K562 (cell line): ENCODE measurements at regions not wholly inside any gene's neighbourhood (a gene's known extent, or its start where the extent isn't known, plus 50 kb on each side); places are given as distances from the start of the nearest gene placed in this dataset.

Source experiments
- ATAC-seq: fragments of 200-7000 bp; cut with Tn5 transposase; 3 replicates; pipeline ENCODE4 v1.9.1; 2020; ENCODE audit warnings: moderate library complexity
- BruUV-seq: library from RNA; stranded (reverse); fragments of 400-500 nt; replicated peaks from 2 replicates; lab custom pipeline; 2021; lab: Mats Ljungman, UMichigan
- CTCF ChIA-PET: fragments of 300-600 bp; formaldehyde crosslinking; extraction: SDS; loops from one replicate; lab custom pipeline; 2021; ENCODE audit warnings: low intra/inter-chr PET ratio; lab: Yijun Ruan, JAX
- POLR2A ChIA-PET: fragments of 300-600, 350-650 bp; sonication (Branson Sonifier 250); formaldehyde crosslinking; extraction: SDS; loops from one replicate; lab custom pipeline; 2021; ENCODE audit warnings: antibody characterized with exemption, inconsistent platforms; lab: Yijun Ruan, JAX
- DNase-seq, 4 experiments: peaks; one replicate each; pipeline versions ENCODE4 v3.0.0 to v3.0.0-alpha.2; 2011 to 2018; ENCODE audit warnings: low spot score in 3 of 4, mixed read lengths in 3 of 4; ENCODE audit errors: extremely low read depth in 1 of 4
- FAIRE-seq: peaks from 2 replicates; lab custom pipeline; 2011; peaks lifted over from hg19 to GRCh38; lab: Jason Lieb, UNC
- H2AFZ ChIP-seq: 2 replicates; pipeline ENCODE4 v1.6.0; 2011; ENCODE audit warnings: low read depth, low read length, control low read depth, inconsistent platforms
- H3K27ac ChIP-seq: fragments of 200-600 bp; 3 replicates; pipeline ENCODE4 v1.8.0; 2011; ENCODE audit warnings: low read depth, mild to moderate bottlenecking, control low read depth, inconsistent platforms, low read length, moderate library complexity, mixed read lengths; ENCODE audit errors: extremely low read depth
- H3K27me3 ChIP-seq, 2 experiments: fragments of 300-600 bp in 1 of 2; 2 replicates in 1 of 2; 3 replicates in 1 of 2; pipeline versions ENCODE4 v1.6.0 to v1.8.0; 2011; ENCODE audit warnings: inconsistent platforms in 2 of 2, low read length in 2 of 2, mild to moderate bottlenecking in 1 of 2, mixed read lengths in 1 of 2, moderate library complexity in 1 of 2; ENCODE audit not compliant: control insufficient read depth in 2 of 2, insufficient read depth in 2 of 2
- H3K36me3 ChIP-seq: fragments of 300-600 bp; 3 replicates; pipeline ENCODE4 v1.8.0; 2011; ENCODE audit warnings: mild to moderate bottlenecking, low read length, inconsistent platforms; ENCODE audit not compliant: control insufficient read depth, insufficient read depth
- H3K4me1 ChIP-seq, 2 experiments: fragments of 200-600 bp in 1 of 2; replicated peaks in 1 of 2; 2 replicates in 1 of 2; 3 replicates in 1 of 2; pipeline versions ENCODE4 v1.5.1 to v1.8.0; 2011; ENCODE audit warnings: inconsistent platforms in 2 of 2, low read length in 2 of 2, mild to moderate bottlenecking in 1 of 2, mixed read lengths in 1 of 2, moderate library complexity in 1 of 2; ENCODE audit not compliant: control insufficient read depth in 2 of 2, insufficient read depth in 2 of 2
- H3K4me2 ChIP-seq: 2 replicates; pipeline ENCODE4 v1.6.1; 2011; ENCODE audit warnings: low read length, control low read depth, inconsistent platforms, mixed read lengths; ENCODE audit not compliant: insufficient read depth
- H3K4me3 ChIP-seq: fragments of 200-600 bp; sonication (generic), shearing (Covaris generic); 2 replicates; pipeline ENCODE4 v1.5.1; 2016; ENCODE audit warnings: control low read depth, inconsistent platforms
- H3K79me2 ChIP-seq: fragments of 200-600 bp; 3 replicates; pipeline ENCODE4 v1.8.0; 2011; ENCODE audit warnings: low read length, inconsistent platforms; ENCODE audit not compliant: control insufficient read depth, insufficient read depth
- H3K9ac ChIP-seq, 2 experiments: 2 replicates each; pipeline versions ENCODE4 v1.6.0 to v1.6.1; 2011; ENCODE audit warnings: low read depth in 2 of 2, low read length in 2 of 2, control low read depth in 1 of 2, inconsistent platforms in 1 of 2, mild to moderate bottlenecking in 1 of 2, mixed read lengths in 1 of 2; ENCODE audit not compliant: insufficient read depth in 1 of 2
- H3K9me1 ChIP-seq: one replicate; pipeline ENCODE4 v1.6.0; 2011; ENCODE audit warnings: inconsistent platforms, mild to moderate bottlenecking, low read length, moderate library complexity; ENCODE audit not compliant: control insufficient read depth, insufficient read depth
- H3K9me3 ChIP-seq: replicated peaks from 2 replicates; pipeline ENCODE4 v1.5.1; 2011; ENCODE audit warnings: low read depth, low read length, inconsistent platforms; ENCODE audit not compliant: control insufficient read depth, insufficient read depth
- H4K20me1 ChIP-seq: replicated peaks from 2 replicates; pipeline ENCODE4 v1.6.1; 2011; ENCODE audit warnings: low read length, inconsistent platforms, mixed read lengths; ENCODE audit not compliant: control insufficient read depth, insufficient read depth
- ESRRB ChIP-seq: fragments of 250-450 bp; sonication (Bioruptor Pico); IDR thresholded peaks from 2 replicates; pipeline ENCODE4 v1.5.0; 2020; ENCODE audit warnings: mild to moderate bottlenecking, moderate library complexity, borderline replicate concordance
- KDM1A ChIP-seq, 2 experiments: fragments of 450-650 bp; IDR thresholded peaks; 2 replicates each; pipeline ENCODE4 v1.6.1; 2016; ENCODE audit warnings: mild to moderate bottlenecking in 2 of 2
- NELFE ChIP-seq: IDR thresholded peaks from 2 replicates; pipeline ENCODE4 v1.6.1; 2011; ENCODE audit warnings: mild to moderate bottlenecking; ENCODE audit not compliant: insufficient read depth, insufficient read length
- RB1 ChIP-seq: fragments of 450-650 bp; IDR thresholded peaks from 2 replicates; pipeline ENCODE4 v1.6.1; 2017; ENCODE audit warnings: low read depth, mild to moderate bottlenecking
- SRSF1 ChIP-seq: fragments of 200-400 bp; formaldehyde crosslinking; IDR thresholded peaks from 2 replicates; pipeline ENCODE4 v1.6.1; 2017; ENCODE audit warnings: mild to moderate bottlenecking, low read depth, low read length, moderate library complexity
- SRSF9 ChIP-seq: fragments of 200-400 bp; formaldehyde crosslinking; IDR thresholded peaks from 2 replicates; pipeline ENCODE4 v1.6.1; 2017; ENCODE audit warnings: low read depth, low read length, borderline replicate concordance
- XRCC3 ChIP-seq: fragments of 450-650 bp; IDR thresholded peaks from 2 replicates; pipeline ENCODE4 v1.6.1; 2017; ENCODE audit warnings: mild to moderate bottlenecking, moderate library complexity
- WGBS: fragments of 100-300 bp; shearing (Covaris generic); methylation state at CpG from one replicate; pipeline ENCODE4 v1.1.6; 2016; ENCODE audit warnings: low coverage, mixed read lengths; ENCODE audit not compliant: insufficient coverage; ENCODE audit errors: missing lambda C conversion rate; 5-methylcytosine and 5-hydroxymethylcytosine counted together
- in situ Hi-C: fragments of 300-500 bp; cut with MboI; formaldehyde crosslinking; loops from 4 replicates; pipeline ENCODE4 v1.15.0; 2018; ENCODE audit warnings: inconsistent platforms, mixed read lengths
- intact Hi-C: fragments of 100-400 bp; cut with micrococcal nuclease; formaldehyde crosslinking; loops from 2 replicates; pipeline ENCODE4 v1.14.2; 2022
- TF ChIP-seq, protein P1 (sequence below), 2 experiments: fragments of 450-650 bp in 1 of 2; sonication (generic) in 1 of 2; formaldehyde crosslinking; conservative IDR thresholded peaks; 2 replicates each; pipeline versions ENCODE4 v1.4.0 to v1.8.1; 2020 to 2022; ENCODE audit warnings: mild to moderate bottlenecking in 1 of 2, missing genetic modification reagents in 1 of 2
- TF ChIP-seq, protein P2 (sequence below): fragments of 450-650 bp; IDR thresholded peaks from 2 replicates; pipeline ENCODE4 v1.7.0; 2016; ENCODE audit warnings: borderline replicate concordance
- TF ChIP-seq, protein P3 (sequence below), 2 experiments: fragments of 450-650 bp; formaldehyde crosslinking in 1 of 2; IDR thresholded peaks; 2 replicates each; pipeline versions ENCODE4 v1.4.0 to v1.6.1; 2014 to 2020; ENCODE audit warnings: mild to moderate bottlenecking in 2 of 2, borderline replicate concordance in 1 of 2, low read depth in 1 of 2

DNA sequence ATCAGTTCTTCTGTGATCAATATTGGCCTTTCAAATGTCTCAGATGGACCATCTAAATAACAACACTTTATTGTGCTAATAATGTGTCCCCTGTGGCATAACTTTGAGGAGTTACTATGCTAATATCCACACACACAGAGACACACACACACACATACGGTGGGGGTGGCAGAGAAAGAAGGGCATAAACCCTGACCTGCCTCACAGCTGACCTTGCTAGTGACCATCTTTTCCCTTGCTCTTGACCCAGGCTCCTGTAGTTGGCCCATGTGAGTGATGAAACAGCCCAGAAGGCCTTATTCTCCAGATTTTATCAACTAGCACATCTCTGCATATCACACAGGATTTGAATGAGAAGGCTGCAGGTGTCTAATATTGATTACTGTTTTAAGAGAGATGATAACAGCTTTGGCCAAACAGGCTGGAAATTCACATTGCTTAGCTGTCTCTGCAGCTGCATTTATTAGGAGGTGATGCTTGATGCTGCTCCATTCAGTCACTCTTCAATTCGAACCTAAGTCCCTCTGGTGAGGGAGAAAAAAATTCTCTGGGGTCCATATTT is 176.4 kb downstream of the ACTR3 start:
- 0% methylated on average over 2 of the region's 2 CpGs for WGBS
- FAIRE-seq (no peak), ATAC-seq (no peak), DNase-seq (no peak)
- no peaks in the 10 kb centered on the region for H3K4me1 ChIP-seq
- H3K4me3 ChIP-seq = no peak overlapping the region
- H3K9me1 ChIP-seq = no peaks in the 10 kb centered on the region
- no peak overlapping the region for H3K27ac ChIP-seq
- in situ Hi-C loops = no loop called here
- POLR2A ChIA-PET = no interaction called here
- intact Hi-C loops = no loop called here
- no peaks in the 10 kb centered on the region for H3K36me3 ChIP-seq
- no peak overlapping the region for H3K9ac ChIP-seq
- H4K20me1 ChIP-seq = no peaks in the 10 kb centered on the region
- CTCF ChIA-PET = no interaction called here
- BruUV-seq = no TSS peak
- H3K79me2 ChIP-seq = no peaks in the 10 kb centered on the region
- no peak overlapping the region for H3K4me2 ChIP-seq
- H3K9me3 ChIP-seq = no peaks in the 10 kb centered on the region
- no peak overlapping the region for H2AFZ ChIP-seq
- H3K27me3 ChIP-seq = no peaks in the 10 kb centered on the region
- no peak for TF ChIP-seq SRSF9
- no peak for TF ChIP-seq NELFE
- TF ChIP-seq, protein P1, sequence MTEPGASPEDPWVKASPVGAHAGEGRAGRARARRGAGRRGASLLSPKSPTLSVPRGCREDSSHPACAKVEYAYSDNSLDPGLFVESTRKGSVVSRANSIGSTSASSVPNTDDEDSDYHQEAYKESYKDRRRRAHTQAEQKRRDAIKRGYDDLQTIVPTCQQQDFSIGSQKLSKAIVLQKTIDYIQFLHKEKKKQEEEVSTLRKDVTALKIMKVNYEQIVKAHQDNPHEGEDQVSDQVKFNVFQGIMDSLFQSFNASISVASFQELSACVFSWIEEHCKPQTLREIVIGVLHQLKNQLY (CRISPR knock-in tag; conservative IDR thresholded peaks at IDR 0.05) = no peak
- TF ChIP-seq, protein P2, sequence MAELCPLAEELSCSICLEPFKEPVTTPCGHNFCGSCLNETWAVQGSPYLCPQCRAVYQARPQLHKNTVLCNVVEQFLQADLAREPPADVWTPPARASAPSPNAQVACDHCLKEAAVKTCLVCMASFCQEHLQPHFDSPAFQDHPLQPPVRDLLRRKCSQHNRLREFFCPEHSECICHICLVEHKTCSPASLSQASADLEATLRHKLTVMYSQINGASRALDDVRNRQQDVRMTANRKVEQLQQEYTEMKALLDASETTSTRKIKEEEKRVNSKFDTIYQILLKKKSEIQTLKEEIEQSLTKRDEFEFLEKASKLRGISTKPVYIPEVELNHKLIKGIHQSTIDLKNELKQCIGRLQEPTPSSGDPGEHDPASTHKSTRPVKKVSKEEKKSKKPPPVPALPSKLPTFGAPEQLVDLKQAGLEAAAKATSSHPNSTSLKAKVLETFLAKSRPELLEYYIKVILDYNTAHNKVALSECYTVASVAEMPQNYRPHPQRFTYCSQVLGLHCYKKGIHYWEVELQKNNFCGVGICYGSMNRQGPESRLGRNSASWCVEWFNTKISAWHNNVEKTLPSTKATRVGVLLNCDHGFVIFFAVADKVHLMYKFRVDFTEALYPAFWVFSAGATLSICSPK = no peak
- no peak for TF ChIP-seq ESRRB
- TF ChIP-seq, protein P3, sequence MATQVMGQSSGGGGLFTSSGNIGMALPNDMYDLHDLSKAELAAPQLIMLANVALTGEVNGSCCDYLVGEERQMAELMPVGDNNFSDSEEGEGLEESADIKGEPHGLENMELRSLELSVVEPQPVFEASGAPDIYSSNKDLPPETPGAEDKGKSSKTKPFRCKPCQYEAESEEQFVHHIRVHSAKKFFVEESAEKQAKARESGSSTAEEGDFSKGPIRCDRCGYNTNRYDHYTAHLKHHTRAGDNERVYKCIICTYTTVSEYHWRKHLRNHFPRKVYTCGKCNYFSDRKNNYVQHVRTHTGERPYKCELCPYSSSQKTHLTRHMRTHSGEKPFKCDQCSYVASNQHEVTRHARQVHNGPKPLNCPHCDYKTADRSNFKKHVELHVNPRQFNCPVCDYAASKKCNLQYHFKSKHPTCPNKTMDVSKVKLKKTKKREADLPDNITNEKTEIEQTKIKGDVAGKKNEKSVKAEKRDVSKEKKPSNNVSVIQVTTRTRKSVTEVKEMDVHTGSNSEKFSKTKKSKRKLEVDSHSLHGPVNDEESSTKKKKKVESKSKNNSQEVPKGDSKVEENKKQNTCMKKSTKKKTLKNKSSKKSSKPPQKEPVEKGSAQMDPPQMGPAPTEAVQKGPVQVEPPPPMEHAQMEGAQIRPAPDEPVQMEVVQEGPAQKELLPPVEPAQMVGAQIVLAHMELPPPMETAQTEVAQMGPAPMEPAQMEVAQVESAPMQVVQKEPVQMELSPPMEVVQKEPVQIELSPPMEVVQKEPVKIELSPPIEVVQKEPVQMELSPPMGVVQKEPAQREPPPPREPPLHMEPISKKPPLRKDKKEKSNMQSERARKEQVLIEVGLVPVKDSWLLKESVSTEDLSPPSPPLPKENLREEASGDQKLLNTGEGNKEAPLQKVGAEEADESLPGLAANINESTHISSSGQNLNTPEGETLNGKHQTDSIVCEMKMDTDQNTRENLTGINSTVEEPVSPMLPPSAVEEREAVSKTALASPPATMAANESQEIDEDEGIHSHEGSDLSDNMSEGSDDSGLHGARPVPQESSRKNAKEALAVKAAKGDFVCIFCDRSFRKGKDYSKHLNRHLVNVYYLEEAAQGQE (IDR thresholded peaks at IDR 0.05; ENCODE audit: borderline replicate concordance) = no peak
- TF ChIP-seq, protein P3 (CRISPR knock-in tag; IDR thresholded peaks at IDR 0.05; ENCODE audit: low read depth) = no peak
- no peak for TF ChIP-seq XRCC3
- no peak for TF ChIP-seq RB1
- no peak for TF ChIP-seq SRSF1
- no peak for TF ChIP-seq KDM1A (IDR thresholded peaks at IDR 0.05)
